HG02885 (cell line): ENCODE measurements at regions not wholly inside any gene's neighbourhood (a gene's known extent, or its start where the extent isn't known, plus 50 kb on each side); places are given as distances from the start of the nearest gene placed in this dataset.

Source experiments
- ATAC-seq: cut with Tn5 transposase; IDR thresholded peaks from one replicate; pipeline ENCODE4 v1.9.1; 2021; ENCODE audit warnings: mild to moderate bottlenecking; ENCODE audit not compliant: unreplicated experiment, poor library complexity

- no peak for ATAC-seq
Observed at GRCh38 chr16:82419332-82419731, 207.4 kb upstream of the CDH13 start.

GRCh38 chr16:82414476-82414875 is 212.3 kb upstream of the CDH13 start:
- no peak for ATAC-seq

GRCh38 chr16:82412770-82413169 is 214.0 kb upstream of the CDH13 start:
- no peak for ATAC-seq

GRCh38 chr16:82405736-82406135 is 221.0 kb upstream of the CDH13 start:
- ATAC-seq, result no peak

- ATAC-seq, result no peak
Observed at GRCh38 chr16:82404586-82405315, 222.0 kb upstream of the CDH13 start.

GRCh38 chr16:82402665-82403218 is 224.0 kb upstream of the CDH13 start:
- no peak for ATAC-seq

GRCh38 chr16:82400046-82400445 is 226.7 kb upstream of the CDH13 start:
- ATAC-seq, result no peak

GRCh38 chr16:82396509-82396908 is 226.5 kb upstream of the MPHOSPH6 start:
- no peak for ATAC-seq

GRCh38 chr16:82395212-82395611 is 225.2 kb upstream of the MPHOSPH6 start:
- no peak for ATAC-seq

GRCh38 chr16:82391690-82392089 is 221.7 kb upstream of the MPHOSPH6 start:
- ATAC-seq, result no peak

GRCh38 chr16:82389956-82390650 is 220.1 kb upstream of the MPHOSPH6 start:
- ATAC-seq, result no peak

GRCh38 chr16:82386761-82387160 is 216.7 kb upstream of the MPHOSPH6 start:
- no peak for ATAC-seq

GRCh38 chr16:82384949-82385348 is 214.9 kb upstream of the MPHOSPH6 start:
- no peak for ATAC-seq

GRCh38 chr16:82384017-82384416 is 214.0 kb upstream of the MPHOSPH6 start:
- ATAC-seq, result no peak

- ATAC-seq, result no peak
Observed at GRCh38 chr16:82382521-82382920, 212.5 kb upstream of the MPHOSPH6 start.

GRCh38 chr16:82379551-82379950 is 209.5 kb upstream of the MPHOSPH6 start:
- ATAC-seq, result no peak

- no peak for ATAC-seq
Observed at GRCh38 chr16:82373976-82374375, 204.0 kb upstream of the MPHOSPH6 start.

- no peak for ATAC-seq
Observed at GRCh38 chr16:82370282-82370681, 200.3 kb upstream of the MPHOSPH6 start.

- no peak for ATAC-seq
Observed at GRCh38 chr16:82368041-82368440, 198.0 kb upstream of the MPHOSPH6 start.

- no peak for ATAC-seq
Observed at GRCh38 chr16:82366462-82366861, 196.4 kb upstream of the MPHOSPH6 start.

- no peak for ATAC-seq
Observed at GRCh38 chr16:82364690-82365089, 194.7 kb upstream of the MPHOSPH6 start.
